WTC11 (cell line): ENCODE measurements at regions not wholly inside any gene's neighbourhood (a gene's known extent, or its start where the extent isn't known, plus 50 kb on each side); places are given as distances from the start of the nearest gene placed in this dataset.
"Not testable (repeated sequence)": the region's sequence is repeated elsewhere in the genome, so short reads cannot be mapped to it uniquely, and the experiment has no call there.

Experiments
- ATAC-seq: fragments of 200-7000 bp; cut with Tn5 transposase; 2 replicates; pipeline ENCODE4 v1.10.0; 2021; ENCODE audit warnings: mild to moderate bottlenecking, moderate library complexity
- CTCF ChIA-PET: fragments of 300-600 bp; sonication (Branson Sonifier 250); formaldehyde crosslinking; loops from one replicate; lab custom pipeline; 2021; ENCODE audit warnings: antibody characterized with exemption; lab: Charles Lee
- POLR2A ChIA-PET: fragments of 350-600 bp; sonication (Branson Sonifier 250); formaldehyde crosslinking; loops from one replicate; lab custom pipeline; 2021; ENCODE audit warnings: antibody characterized with exemption; lab: Charles Lee
- DNase-seq: peaks from one replicate; pipeline ENCODE4 v3.0.0; 2021; ENCODE audit warnings: low spot score
- H3K27ac Mint-ChIP-seq: 2 replicates; pipeline ENCODE4 v1.8.0; 2021; ENCODE audit warnings: mixed read lengths
- H3K27me3 Mint-ChIP-seq: 2 replicates; pipeline ENCODE4 v1.8.0; 2021; ENCODE audit warnings: low read depth, mild to moderate bottlenecking, moderate library complexity, mixed read lengths
- H3K36me3 Mint-ChIP-seq: 2 replicates; pipeline ENCODE4 v1.8.0; 2021; ENCODE audit warnings: mixed read lengths
- H3K4me1 Mint-ChIP-seq: 2 replicates; pipeline ENCODE4 v1.8.0; 2022; ENCODE audit warnings: mixed read lengths
- H3K4me3 Mint-ChIP-seq: 2 replicates; pipeline ENCODE4 v1.8.0; 2021; ENCODE audit warnings: mild to moderate bottlenecking, moderate library complexity, mixed read lengths
- H3K9me3 Mint-ChIP-seq: 2 replicates; pipeline ENCODE4 v1.8.0; 2021; ENCODE audit warnings: mixed read lengths
- AFF4 ChIP-seq: sonication (generic); formaldehyde crosslinking; IDR thresholded peaks from 2 replicates; pipeline ENCODE4 v1.8.1; 2023; ENCODE audit warnings: mild to moderate bottlenecking, missing genetic modification reagents, borderline replicate concordance
- ARID4B ChIP-seq: sonication (generic); formaldehyde crosslinking; IDR thresholded peaks from 2 replicates; pipeline ENCODE4 v1.8.0; 2023; ENCODE audit warnings: missing genetic modification reagents, mild to moderate bottlenecking, borderline replicate concordance
- CDX4 ChIP-seq: fragments of 250-450 bp; sonication (Bioruptor Pico); IDR thresholded peaks from 2 replicates; pipeline ENCODE4 v1.9.0; 2021; ENCODE audit warnings: moderate library complexity, mild to moderate bottlenecking, inconsistent platforms, borderline replicate concordance
- CREM ChIP-seq: sonication (generic); formaldehyde crosslinking; IDR thresholded peaks from 2 replicates; pipeline ENCODE4 v1.8.1; 2022; ENCODE audit warnings: mild to moderate bottlenecking, missing genetic modification reagents, moderate library complexity
- FOXK1 ChIP-seq: sonication (generic); formaldehyde crosslinking; IDR thresholded peaks from 2 replicates; pipeline ENCODE4 v1.8.0; 2022; ENCODE audit warnings: mild to moderate bottlenecking, moderate library complexity, missing genetic modification reagents
- FOXP1 ChIP-seq: sonication (generic); formaldehyde crosslinking; IDR thresholded peaks from 2 replicates; pipeline ENCODE4 v1.8.0; 2022; ENCODE audit warnings: missing genetic modification reagents, mild to moderate bottlenecking, moderate library complexity, borderline replicate concordance
- JAZF1 ChIP-seq: fragments of 250-450 bp; sonication (Bioruptor Pico); IDR thresholded peaks from 2 replicates; pipeline ENCODE4 v1.9.0; 2021; ENCODE audit warnings: moderate library complexity, mild to moderate bottlenecking, inconsistent platforms
- MAX ChIP-seq: sonication (generic); formaldehyde crosslinking; IDR thresholded peaks from 2 replicates; pipeline ENCODE4 v1.8.0; 2022; ENCODE audit warnings: mild to moderate bottlenecking, missing genetic modification reagents
- MXD4 ChIP-seq: fragments of 250-450 bp; sonication (Bioruptor Pico); IDR thresholded peaks from 2 replicates; pipeline ENCODE4 v1.8.0; 2021; ENCODE audit warnings: mild to moderate bottlenecking, moderate library complexity, borderline replicate concordance
- NFATC4 ChIP-seq: fragments of 250-450 bp; sonication (Bioruptor Pico); IDR thresholded peaks from 2 replicates; pipeline ENCODE4 v1.9.0; 2021; ENCODE audit warnings: mild to moderate bottlenecking
- NFE2L1 ChIP-seq: sonication (generic); formaldehyde crosslinking; IDR thresholded peaks from 2 replicates; pipeline ENCODE4 v1.8.1; 2023; ENCODE audit warnings: missing genetic modification reagents
- OVOL2 ChIP-seq: fragments of 250-450 bp; sonication (Bioruptor Pico); IDR thresholded peaks from 2 replicates; pipeline ENCODE4 v1.9.0; 2021; ENCODE audit warnings: mild to moderate bottlenecking, borderline replicate concordance
- PREB ChIP-seq: sonication (generic); formaldehyde crosslinking; IDR thresholded peaks from 2 replicates; pipeline ENCODE4 v1.8.1; 2022; ENCODE audit warnings: mild to moderate bottlenecking, missing genetic modification reagents, moderate library complexity, borderline replicate concordance
- TEAD4 ChIP-seq: sonication (generic); formaldehyde crosslinking; IDR thresholded peaks from 2 replicates; pipeline ENCODE4 v1.8.0; 2022; ENCODE audit warnings: mild to moderate bottlenecking, missing genetic modification reagents
- TP53 ChIP-seq: sonication (generic); formaldehyde crosslinking; IDR thresholded peaks from 2 replicates; pipeline ENCODE4 v1.8.1; 2023; ENCODE audit warnings: mild to moderate bottlenecking, missing genetic modification reagents
- USF2 ChIP-seq: sonication (generic); formaldehyde crosslinking; IDR thresholded peaks from 2 replicates; pipeline ENCODE4 v1.8.1; 2023; ENCODE audit warnings: mild to moderate bottlenecking, missing genetic modification reagents, moderate library complexity
- ZMAT4 ChIP-seq: fragments of 250-450 bp; sonication (Bioruptor Pico); IDR thresholded peaks from 2 replicates; pipeline ENCODE4 v1.9.0; 2021; ENCODE audit warnings: mild to moderate bottlenecking
- ZNF232 ChIP-seq: sonication (generic); formaldehyde crosslinking; IDR thresholded peaks from 2 replicates; pipeline ENCODE4 v1.8.0; 2022; ENCODE audit warnings: mild to moderate bottlenecking, missing genetic modification reagents
- ZNF423 ChIP-seq: fragments of 250-450 bp; sonication (Bioruptor Pico); IDR thresholded peaks from 2 replicates; pipeline ENCODE4 v2.1.2; 2022; ENCODE audit warnings: mild to moderate bottlenecking, moderate library complexity
- ZNF671 ChIP-seq: fragments of 250-450 bp; sonication (Bioruptor Pico); IDR thresholded peaks from 2 replicates; pipeline ENCODE4 v1.8.0; 2021; ENCODE audit warnings: mild to moderate bottlenecking

GRCh38 chr4:138579146-138579545, 337.0 kb upstream of the SLC7A11 start:
- ATAC-seq = no peak
- POLR2A ChIA-PET = no interaction called here
- H3K9me3 Mint-ChIP-seq = peaks cover 51% of the 10 kb centered on the region
- peaks cover 17% of the 10 kb centered on the region for H3K4me1 Mint-ChIP-seq
- no peak overlapping the region for H3K4me3 Mint-ChIP-seq
- peaks cover 35% of the 10 kb centered on the region for H3K36me3 Mint-ChIP-seq
- CTCF ChIA-PET = no interaction called here
- TF ChIP-seq MXD4 = no peak
- no peak for TF ChIP-seq OVOL2
- no peak for TF ChIP-seq JAZF1
- TF ChIP-seq ZNF671 = no peak
- TF ChIP-seq ZNF423 = no peak
- TF ChIP-seq ZNF232 = no peak
- TF ChIP-seq FOXP1 (CRISPR knock-in tag) = no peak
- no peak for TF ChIP-seq NFE2L1
- no peak for TF ChIP-seq AFF4 (CRISPR knock-in tag)
- TF ChIP-seq CREM = no peak
- TF ChIP-seq TEAD4 = no peak
- TF ChIP-seq TP53 (CRISPR knock-in tag) = no peak
- no peak for TF ChIP-seq CDX4 (CRISPR knock-in tag)
- no peak for TF ChIP-seq ZMAT4 (CRISPR knock-in tag)
- TF ChIP-seq PREB (CRISPR knock-in tag) = no peak
- no peak for TF ChIP-seq USF2 (CRISPR knock-in tag)
- TF ChIP-seq FOXK1 (CRISPR knock-in tag) = no peak
- TF ChIP-seq, all 79 proteins: peak for 0
- H3K27me3 Mint-ChIP-seq = no peaks in the 10 kb centered on the region
- no peak for DNase-seq
- no peak overlapping the region for H3K27ac Mint-ChIP-seq

GRCh38 chr4:138577826-138578225, 335.7 kb upstream of the SLC7A11 start:
- peak; percentile 67 for ATAC-seq

GRCh38 chr4:138577145-138577544, 335.0 kb upstream of the SLC7A11 start:
- H3K4me1 Mint-ChIP-seq = peaks cover 21% of the 10 kb centered on the region
- no peak for DNase-seq
- H3K4me3 Mint-ChIP-seq = no peak overlapping the region
- H3K27me3 Mint-ChIP-seq = no peaks in the 10 kb centered on the region
- POLR2A ChIA-PET = no interaction called here
- no peak overlapping the region for H3K27ac Mint-ChIP-seq
- CTCF ChIA-PET = interaction anchor here (0.7 to 2.8 kb wide), 17 partner anchors 8 to 845 kb away, joined by 3 to 35 read pairs (median 6); no protein-coding TSS in a partner anchor
- H3K9me3 Mint-ChIP-seq = peaks cover 38% of the 10 kb centered on the region
- peaks cover 29% of the 10 kb centered on the region for H3K36me3 Mint-ChIP-seq
- ATAC-seq = no peak
- no peak for TF ChIP-seq ZNF423
- no peak for TF ChIP-seq NFATC4 (CRISPR knock-in tag)
- no peak for TF ChIP-seq ARID4B
- TF ChIP-seq MAX (CRISPR knock-in tag) = no peak

More at GRCh38 chr4:138577826-138578225, 335.7 kb upstream of the SLC7A11 start:
- Mint-ChIP-seq H3K36me3 (peaks cover 35% of the 10 kb centered on the region), H3K9me3 (peaks cover 45% of the 10 kb centered on the region), H3K4me1 (peaks cover 21% of the 10 kb centered on the region)
- CTCF ChIA-PET = interaction anchor here (0.6 to 2.8 kb wide), 14 partner anchors 9 to 758 kb away, joined by 3 to 35 read pairs (median 7); no protein-coding TSS in a partner anchor
- DNase-seq, POLR2A ChIA-PET, H3K27me3 Mint-ChIP-seq, H3K4me3 Mint-ChIP-seq, H3K27ac Mint-ChIP-seq: not testable (repeated sequence)
